Right lobe of liver (tissue), 4 donors: ENCODE measurements at regions not wholly inside any gene's neighbourhood (a gene's known extent, or its start where the extent isn't known, plus 50 kb on each side); places are given as distances from the start of the nearest gene placed in this dataset.

Experiments used
- POLR2A ChIP-seq: fragments of 450-650 bp; IDR thresholded peaks from one replicate; pipeline ENCODE4 v1.6.1; 2017; ENCODE audit warnings: antibody characterized with exemption, mild to moderate bottlenecking
- TF ChIP-seq, protein P1 (sequence below), 4 donors: fragments of 200-600 bp in 3 of 4; fragments of 450-650 bp in 1 of 4; IDR thresholded peaks; one replicate each; pipeline versions ENCODE4 v1.5.1 to v1.8.0; 2016 to 2022; ENCODE audit warnings: antibody characterized with exemption in 4 of 4, mild to moderate bottlenecking in 2 of 4
- donor health status: DM: no; HTN: no; CAD: no.
- donor health status: DM: no; HTN: no; CAD: no.
- donor health status: DM: no; HTN: yes; CAD: no.

DNA sequence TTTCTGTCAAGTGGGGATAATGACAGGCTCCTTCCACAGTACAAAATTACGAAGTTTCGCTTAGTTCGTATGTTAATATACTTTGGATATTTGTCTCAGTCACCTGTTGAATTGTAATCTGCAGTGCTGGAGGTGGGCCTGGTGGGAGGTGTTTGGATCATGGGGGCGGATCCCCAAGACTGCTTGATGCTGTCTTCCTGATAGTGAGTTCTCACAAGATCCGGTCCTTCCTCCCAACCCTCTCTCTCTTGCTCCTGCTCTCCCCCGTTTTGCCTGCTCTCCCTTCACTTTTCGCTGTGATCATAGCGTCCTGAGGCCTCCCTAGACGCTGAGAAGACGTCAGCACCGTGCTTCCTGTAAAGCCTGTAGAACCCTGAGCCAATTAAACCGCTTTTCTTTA is 97.1 kb upstream of the EPB41L3 start:
- TF ChIP-seq, protein P1, sequence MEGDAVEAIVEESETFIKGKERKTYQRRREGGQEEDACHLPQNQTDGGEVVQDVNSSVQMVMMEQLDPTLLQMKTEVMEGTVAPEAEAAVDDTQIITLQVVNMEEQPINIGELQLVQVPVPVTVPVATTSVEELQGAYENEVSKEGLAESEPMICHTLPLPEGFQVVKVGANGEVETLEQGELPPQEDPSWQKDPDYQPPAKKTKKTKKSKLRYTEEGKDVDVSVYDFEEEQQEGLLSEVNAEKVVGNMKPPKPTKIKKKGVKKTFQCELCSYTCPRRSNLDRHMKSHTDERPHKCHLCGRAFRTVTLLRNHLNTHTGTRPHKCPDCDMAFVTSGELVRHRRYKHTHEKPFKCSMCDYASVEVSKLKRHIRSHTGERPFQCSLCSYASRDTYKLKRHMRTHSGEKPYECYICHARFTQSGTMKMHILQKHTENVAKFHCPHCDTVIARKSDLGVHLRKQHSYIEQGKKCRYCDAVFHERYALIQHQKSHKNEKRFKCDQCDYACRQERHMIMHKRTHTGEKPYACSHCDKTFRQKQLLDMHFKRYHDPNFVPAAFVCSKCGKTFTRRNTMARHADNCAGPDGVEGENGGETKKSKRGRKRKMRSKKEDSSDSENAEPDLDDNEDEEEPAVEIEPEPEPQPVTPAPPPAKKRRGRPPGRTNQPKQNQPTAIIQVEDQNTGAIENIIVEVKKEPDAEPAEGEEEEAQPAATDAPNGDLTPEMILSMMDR (IDR thresholded peaks at IDR 0.05), result no peak
- TF ChIP-seq POLR2A, result no peak
